WTC11 (cell line): ENCODE measurements at regions not wholly inside any gene's neighbourhood (a gene's known extent, or its start where the extent isn't known, plus 50 kb on each side); places are given as distances from the start of the nearest gene placed in this dataset.

Experiments
- ATAC-seq: fragments of 200-7000 bp; cut with Tn5 transposase; 2 replicates; pipeline ENCODE4 v1.10.0; 2021; ENCODE audit warnings: mild to moderate bottlenecking, moderate library complexity
- CTCF ChIA-PET: fragments of 300-600 bp; sonication (Branson Sonifier 250); formaldehyde crosslinking; loops from one replicate; lab custom pipeline; 2021; ENCODE audit warnings: antibody characterized with exemption; lab: Charles Lee
- POLR2A ChIA-PET: fragments of 350-600 bp; sonication (Branson Sonifier 250); formaldehyde crosslinking; loops from one replicate; lab custom pipeline; 2021; ENCODE audit warnings: antibody characterized with exemption; lab: Charles Lee
- DNase-seq: peaks from one replicate; pipeline ENCODE4 v3.0.0; 2021; ENCODE audit warnings: low spot score
- H3K27ac Mint-ChIP-seq: 2 replicates; pipeline ENCODE4 v1.8.0; 2021; ENCODE audit warnings: mixed read lengths
- H3K27me3 Mint-ChIP-seq: 2 replicates; pipeline ENCODE4 v1.8.0; 2021; ENCODE audit warnings: low read depth, mild to moderate bottlenecking, moderate library complexity, mixed read lengths
- H3K36me3 Mint-ChIP-seq: 2 replicates; pipeline ENCODE4 v1.8.0; 2021; ENCODE audit warnings: mixed read lengths
- H3K4me1 Mint-ChIP-seq: 2 replicates; pipeline ENCODE4 v1.8.0; 2022; ENCODE audit warnings: mixed read lengths
- H3K4me3 Mint-ChIP-seq: 2 replicates; pipeline ENCODE4 v1.8.0; 2021; ENCODE audit warnings: mild to moderate bottlenecking, moderate library complexity, mixed read lengths
- H3K9me3 Mint-ChIP-seq: 2 replicates; pipeline ENCODE4 v1.8.0; 2021; ENCODE audit warnings: mixed read lengths
- EMX1 ChIP-seq: fragments of 250-450 bp; sonication (Bioruptor Pico); IDR thresholded peaks from 2 replicates; pipeline ENCODE4 v1.8.0; 2021; ENCODE audit warnings: mild to moderate bottlenecking
- GABPB1 ChIP-seq: sonication (generic); formaldehyde crosslinking; IDR thresholded peaks from 2 replicates; pipeline ENCODE4 v1.8.1; 2023; ENCODE audit warnings: mild to moderate bottlenecking, missing genetic modification reagents
- JAZF1 ChIP-seq: fragments of 250-450 bp; sonication (Bioruptor Pico); IDR thresholded peaks from 2 replicates; pipeline ENCODE4 v1.9.0; 2021; ENCODE audit warnings: moderate library complexity, mild to moderate bottlenecking, inconsistent platforms
- MYBL2 ChIP-seq: sonication (generic); formaldehyde crosslinking; IDR thresholded peaks from 2 replicates; pipeline ENCODE4 v1.8.1; 2023; ENCODE audit warnings: mild to moderate bottlenecking, moderate library complexity, missing genetic modification reagents
- NFATC4 ChIP-seq: fragments of 250-450 bp; sonication (Bioruptor Pico); IDR thresholded peaks from 2 replicates; pipeline ENCODE4 v1.9.0; 2021; ENCODE audit warnings: mild to moderate bottlenecking
- NR3C1 ChIP-seq: sonication (generic); formaldehyde crosslinking; conservative IDR thresholded peaks from 2 replicates; pipeline ENCODE4 v1.8.1; 2023; ENCODE audit warnings: low read depth, mild to moderate bottlenecking, missing genetic modification reagents
- RORB ChIP-seq: fragments of 250-450 bp; sonication (Bioruptor Pico); IDR thresholded peaks from 2 replicates; pipeline ENCODE4 v1.9.0; 2021; ENCODE audit warnings: mild to moderate bottlenecking
- SP1 ChIP-seq: sonication (generic); formaldehyde crosslinking; conservative IDR thresholded peaks from 2 replicates; pipeline ENCODE4 v1.8.1; 2022; ENCODE audit warnings: missing genetic modification reagents
- TEAD1 ChIP-seq: sonication (generic); formaldehyde crosslinking; IDR thresholded peaks from 2 replicates; pipeline ENCODE4 v1.8.0; 2022; ENCODE audit warnings: mild to moderate bottlenecking, missing genetic modification reagents
- ZNF138 ChIP-seq: sonication (generic); formaldehyde crosslinking; conservative IDR thresholded peaks from 2 replicates; pipeline ENCODE4 v1.8.1; 2022; ENCODE audit warnings: mild to moderate bottlenecking, moderate library complexity, missing genetic modification reagents
- ZNF232 ChIP-seq: sonication (generic); formaldehyde crosslinking; IDR thresholded peaks from 2 replicates; pipeline ENCODE4 v1.8.0; 2022; ENCODE audit warnings: mild to moderate bottlenecking, missing genetic modification reagents
- ZNF263 ChIP-seq: sonication (generic); formaldehyde crosslinking; IDR thresholded peaks from 2 replicates; pipeline ENCODE4 v1.8.1; 2022; ENCODE audit warnings: low read depth, mild to moderate bottlenecking, moderate library complexity, missing genetic modification reagents
- ZNF416 ChIP-seq: fragments of 250-450 bp; sonication (Bioruptor Pico); IDR thresholded peaks from 2 replicates; pipeline ENCODE4 v1.9.0; 2021; ENCODE audit warnings: mild to moderate bottlenecking, inconsistent platforms
- TF ChIP-seq, protein P1 (sequence below): sonication (generic); formaldehyde crosslinking; IDR thresholded peaks from 2 replicates; pipeline ENCODE4 v1.8.1; 2023; ENCODE audit warnings: mild to moderate bottlenecking, missing genetic modification reagents
- TF ChIP-seq, protein P2 (sequence below): sonication (generic); formaldehyde crosslinking; IDR thresholded peaks from 2 replicates; pipeline ENCODE4 v1.8.1; 2023; ENCODE audit warnings: mild to moderate bottlenecking, missing genetic modification reagents, moderate library complexity
- TF ChIP-seq, protein P3 (sequence below): sonication (generic); formaldehyde crosslinking; IDR thresholded peaks from 2 replicates; pipeline ENCODE4 v1.8.1; 2023; ENCODE audit warnings: mild to moderate bottlenecking, missing genetic modification reagents, moderate library complexity
- TF ChIP-seq, protein P4 (sequence below): sonication (generic); formaldehyde crosslinking; IDR thresholded peaks from 2 replicates; pipeline ENCODE4 v1.8.1; 2023; ENCODE audit warnings: mild to moderate bottlenecking, missing genetic modification reagents, borderline replicate concordance
- TF ChIP-seq, protein P5 (sequence below): sonication (generic); formaldehyde crosslinking; IDR thresholded peaks from 2 replicates; pipeline ENCODE4 v1.8.1; 2022; ENCODE audit warnings: low read depth, mild to moderate bottlenecking, moderate library complexity, missing genetic modification reagents, borderline replicate concordance
- TF ChIP-seq, protein P6 (sequence below): sonication (generic); formaldehyde crosslinking; IDR thresholded peaks from 2 replicates; pipeline ENCODE4 v1.8.0; 2022; ENCODE audit warnings: mild to moderate bottlenecking, missing genetic modification reagents

DNA sequence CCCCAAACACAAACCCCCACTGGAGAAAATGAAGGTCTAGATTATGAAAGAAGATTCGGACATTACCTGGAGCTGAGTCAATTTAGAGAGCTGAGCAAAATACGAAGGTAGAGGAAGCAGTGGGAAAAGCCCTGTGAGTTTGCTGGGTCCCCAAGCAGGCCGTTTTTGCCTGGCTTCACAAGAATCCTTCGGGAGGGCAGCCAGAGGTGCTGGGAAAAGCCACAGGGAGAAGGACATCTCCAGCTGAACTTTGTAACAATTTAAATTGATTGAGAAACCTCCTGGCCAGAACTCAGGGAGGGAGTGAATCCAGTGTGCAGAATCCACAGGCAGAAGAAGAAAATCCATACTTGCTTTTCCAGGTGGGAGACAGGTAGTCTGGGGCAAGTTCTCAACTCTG, 319.1 kb upstream of the CT83 start (continued):
- TF ChIP-seq, protein P1, sequence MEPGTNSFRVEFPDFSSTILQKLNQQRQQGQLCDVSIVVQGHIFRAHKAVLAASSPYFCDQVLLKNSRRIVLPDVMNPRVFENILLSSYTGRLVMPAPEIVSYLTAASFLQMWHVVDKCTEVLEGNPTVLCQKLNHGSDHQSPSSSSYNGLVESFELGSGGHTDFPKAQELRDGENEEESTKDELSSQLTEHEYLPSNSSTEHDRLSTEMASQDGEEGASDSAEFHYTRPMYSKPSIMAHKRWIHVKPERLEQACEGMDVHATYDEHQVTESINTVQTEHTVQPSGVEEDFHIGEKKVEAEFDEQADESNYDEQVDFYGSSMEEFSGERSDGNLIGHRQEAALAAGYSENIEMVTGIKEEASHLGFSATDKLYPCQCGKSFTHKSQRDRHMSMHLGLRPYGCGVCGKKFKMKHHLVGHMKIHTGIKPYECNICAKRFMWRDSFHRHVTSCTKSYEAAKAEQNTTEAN (CRISPR knock-in tag), result no peak
- no peak for TF ChIP-seq ZNF232
- TF ChIP-seq, protein P2, sequence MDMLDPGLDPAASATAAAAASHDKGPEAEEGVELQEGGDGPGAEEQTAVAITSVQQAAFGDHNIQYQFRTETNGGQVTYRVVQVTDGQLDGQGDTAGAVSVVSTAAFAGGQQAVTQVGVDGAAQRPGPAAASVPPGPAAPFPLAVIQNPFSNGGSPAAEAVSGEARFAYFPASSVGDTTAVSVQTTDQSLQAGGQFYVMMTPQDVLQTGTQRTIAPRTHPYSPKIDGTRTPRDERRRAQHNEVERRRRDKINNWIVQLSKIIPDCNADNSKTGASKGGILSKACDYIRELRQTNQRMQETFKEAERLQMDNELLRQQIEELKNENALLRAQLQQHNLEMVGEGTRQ (CRISPR knock-in tag), result no peak
- TF ChIP-seq ZNF263 (CRISPR knock-in tag), result no peak
- TF ChIP-seq ZNF138, result no peak
- TF ChIP-seq, all 79 proteins: peak for 0

DNA sequence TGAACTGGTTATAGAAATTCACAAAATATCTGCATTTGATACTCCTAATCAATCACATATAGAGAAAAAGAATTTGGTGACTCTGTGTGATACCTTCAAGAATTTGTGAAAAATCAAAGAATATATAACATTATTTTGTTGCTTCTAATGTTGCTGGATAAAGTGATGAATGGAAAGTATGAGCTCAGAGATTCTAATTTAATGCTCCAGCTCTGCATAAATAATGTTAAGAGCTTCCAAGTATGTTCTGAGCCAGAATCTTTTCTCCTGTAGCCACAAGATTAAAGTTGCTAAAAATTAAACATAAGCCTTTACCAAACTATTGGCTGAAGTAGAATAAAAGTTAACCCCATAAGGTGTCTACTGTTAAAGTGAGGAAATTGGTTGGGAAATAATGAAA, 294.7 kb upstream of the CT83 start:
- H3K9me3 Mint-ChIP-seq, result peaks cover 8% of the 10 kb centered on the region; the same call in 1 of the 2 replicates
- ATAC-seq (no peak), DNase-seq (no peak)
- ChIA-PET CTCF (no interaction called here), POLR2A (no interaction called here)
- no peak overlapping the region for H3K27ac Mint-ChIP-seq
- H3K4me3 Mint-ChIP-seq, result no peak overlapping the region
- no peaks in the 10 kb centered on the region for H3K36me3 Mint-ChIP-seq
- TF ChIP-seq NFATC4 (CRISPR knock-in tag) (no peak), NR3C1 (no peak), TEAD1 (CRISPR knock-in tag) (no peak), ZNF416 (CRISPR knock-in tag) (no peak), GABPB1 (CRISPR knock-in tag) (no peak), MYBL2 (CRISPR knock-in tag) (no peak), SP1 (CRISPR knock-in tag) (no peak), EMX1 (CRISPR knock-in tag) (no peak), RORB (no peak), JAZF1 (CRISPR knock-in tag) (no peak)
- TF ChIP-seq, protein P3, sequence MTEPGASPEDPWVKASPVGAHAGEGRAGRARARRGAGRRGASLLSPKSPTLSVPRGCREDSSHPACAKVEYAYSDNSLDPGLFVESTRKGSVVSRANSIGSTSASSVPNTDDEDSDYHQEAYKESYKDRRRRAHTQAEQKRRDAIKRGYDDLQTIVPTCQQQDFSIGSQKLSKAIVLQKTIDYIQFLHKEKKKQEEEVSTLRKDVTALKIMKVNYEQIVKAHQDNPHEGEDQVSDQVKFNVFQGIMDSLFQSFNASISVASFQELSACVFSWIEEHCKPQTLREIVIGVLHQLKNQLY (CRISPR knock-in tag), result no peak
- TF ChIP-seq, protein P4, sequence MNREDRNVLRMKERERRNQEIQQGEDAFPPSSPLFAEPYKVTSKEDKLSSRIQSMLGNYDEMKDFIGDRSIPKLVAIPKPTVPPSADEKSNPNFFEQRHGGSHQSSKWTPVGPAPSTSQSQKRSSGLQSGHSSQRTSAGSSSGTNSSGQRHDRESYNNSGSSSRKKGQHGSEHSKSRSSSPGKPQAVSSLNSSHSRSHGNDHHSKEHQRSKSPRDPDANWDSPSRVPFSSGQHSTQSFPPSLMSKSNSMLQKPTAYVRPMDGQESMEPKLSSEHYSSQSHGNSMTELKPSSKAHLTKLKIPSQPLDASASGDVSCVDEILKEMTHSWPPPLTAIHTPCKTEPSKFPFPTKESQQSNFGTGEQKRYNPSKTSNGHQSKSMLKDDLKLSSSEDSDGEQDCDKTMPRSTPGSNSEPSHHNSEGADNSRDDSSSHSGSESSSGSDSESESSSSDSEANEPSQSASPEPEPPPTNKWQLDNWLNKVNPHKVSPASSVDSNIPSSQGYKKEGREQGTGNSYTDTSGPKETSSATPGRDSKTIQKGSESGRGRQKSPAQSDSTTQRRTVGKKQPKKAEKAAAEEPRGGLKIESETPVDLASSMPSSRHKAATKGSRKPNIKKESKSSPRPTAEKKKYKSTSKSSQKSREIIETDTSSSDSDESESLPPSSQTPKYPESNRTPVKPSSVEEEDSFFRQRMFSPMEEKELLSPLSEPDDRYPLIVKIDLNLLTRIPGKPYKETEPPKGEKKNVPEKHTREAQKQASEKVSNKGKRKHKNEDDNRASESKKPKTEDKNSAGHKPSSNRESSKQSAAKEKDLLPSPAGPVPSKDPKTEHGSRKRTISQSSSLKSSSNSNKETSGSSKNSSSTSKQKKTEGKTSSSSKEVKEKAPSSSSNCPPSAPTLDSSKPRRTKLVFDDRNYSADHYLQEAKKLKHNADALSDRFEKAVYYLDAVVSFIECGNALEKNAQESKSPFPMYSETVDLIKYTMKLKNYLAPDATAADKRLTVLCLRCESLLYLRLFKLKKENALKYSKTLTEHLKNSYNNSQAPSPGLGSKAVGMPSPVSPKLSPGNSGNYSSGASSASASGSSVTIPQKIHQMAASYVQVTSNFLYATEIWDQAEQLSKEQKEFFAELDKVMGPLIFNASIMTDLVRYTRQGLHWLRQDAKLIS, result no peak
- TF ChIP-seq, protein P5, sequence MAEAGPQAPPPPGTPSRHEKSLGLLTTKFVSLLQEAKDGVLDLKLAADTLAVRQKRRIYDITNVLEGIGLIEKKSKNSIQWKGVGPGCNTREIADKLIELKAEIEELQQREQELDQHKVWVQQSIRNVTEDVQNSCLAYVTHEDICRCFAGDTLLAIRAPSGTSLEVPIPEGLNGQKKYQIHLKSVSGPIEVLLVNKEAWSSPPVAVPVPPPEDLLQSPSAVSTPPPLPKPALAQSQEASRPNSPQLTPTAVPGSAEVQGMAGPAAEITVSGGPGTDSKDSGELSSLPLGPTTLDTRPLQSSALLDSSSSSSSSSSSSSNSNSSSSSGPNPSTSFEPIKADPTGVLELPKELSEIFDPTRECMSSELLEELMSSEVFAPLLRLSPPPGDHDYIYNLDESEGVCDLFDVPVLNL (CRISPR knock-in tag), result no peak
- TF ChIP-seq, protein P6, sequence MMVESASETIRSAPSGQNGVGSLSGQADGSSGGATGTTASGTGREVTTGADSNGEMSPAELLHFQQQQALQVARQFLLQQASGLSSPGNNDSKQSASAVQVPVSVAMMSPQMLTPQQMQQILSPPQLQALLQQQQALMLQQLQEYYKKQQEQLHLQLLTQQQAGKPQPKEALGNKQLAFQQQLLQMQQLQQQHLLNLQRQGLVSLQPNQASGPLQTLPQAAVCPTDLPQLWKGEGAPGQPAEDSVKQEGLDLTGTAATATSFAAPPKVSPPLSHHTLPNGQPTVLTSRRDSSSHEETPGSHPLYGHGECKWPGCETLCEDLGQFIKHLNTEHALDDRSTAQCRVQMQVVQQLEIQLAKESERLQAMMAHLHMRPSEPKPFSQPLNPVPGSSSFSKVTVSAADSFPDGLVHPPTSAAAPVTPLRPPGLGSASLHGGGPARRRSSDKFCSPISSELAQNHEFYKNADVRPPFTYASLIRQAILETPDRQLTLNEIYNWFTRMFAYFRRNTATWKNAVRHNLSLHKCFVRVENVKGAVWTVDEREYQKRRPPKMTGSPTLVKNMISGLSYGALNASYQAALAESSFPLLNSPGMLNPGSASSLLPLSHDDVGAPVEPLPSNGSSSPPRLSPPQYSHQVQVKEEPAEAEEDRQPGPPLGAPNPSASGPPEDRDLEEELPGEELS (CRISPR knock-in tag), result no peak
- H3K27me3 Mint-ChIP-seq, result no peaks in the 10 kb centered on the region
- peaks cover 5% of the 10 kb centered on the region for H3K4me1 Mint-ChIP-seq
